ENCODE measurements at regions not wholly inside any gene's neighbourhood (a gene's known extent, or its start where the extent isn't known, plus 50 kb on each side); places are given as distances from the start of the nearest gene placed in this dataset.

GRCh38 chr11:92827132-92827531 lies 142.3 kb upstream of the MTNR1B start:
- TF ChIP-seq CTCF (IDR thresholded peaks at IDR 0.05) (no peak), POLR2A (IDR thresholded peaks at IDR 0.05) (no peak)

Measured in body of pancreas (tissue), 4 donors.